PC-3 (cell line): ENCODE measurements at regions not wholly inside any gene's neighbourhood (a gene's known extent, or its start where the extent isn't known, plus 50 kb on each side); places are given as distances from the start of the nearest gene placed in this dataset.
"Not testable (repeated sequence)": the region's sequence is repeated elsewhere in the genome, so short reads cannot be mapped to it uniquely, and the experiment has no call there.

Source experiments
- CTCF ChIP-seq: fragments of 300-600 bp; sonication (generic); conservative IDR thresholded peaks from 2 replicates; pipeline ENCODE4 v1.5.1; 2017; ENCODE audit warnings: antibody characterized with exemption, low read depth, mild to moderate bottlenecking, low read length
- EZH2 ChIP-seq: fragments of 300-600 bp; sonication (generic); IDR thresholded peaks from one replicate; pipeline ENCODE4 v1.6.1; 2017; ENCODE audit warnings: antibody characterized with exemption, mild to moderate bottlenecking, low read length; ENCODE audit not compliant: unreplicated experiment
- EZH2phosphoT487 ChIP-seq: fragments of 300-600 bp; sonication (generic); IDR thresholded peaks from 2 replicates; pipeline ENCODE4 v1.6.1; 2018; ENCODE audit warnings: mild to moderate bottlenecking, antibody characterized with exemption, low read length, borderline replicate concordance

GRCh38 chr15:20612796-20613195 lies 71.2 kb upstream of the GOLGA6L6 start:
- not testable (repeated sequence) for TF ChIP-seq CTCF, EZH2, EZH2phosphoT487
